ENCODE measurements at regions not wholly inside any gene's neighbourhood (a gene's known extent, or its start where the extent isn't known, plus 50 kb on each side); places are given as distances from the start of the nearest gene placed in this dataset.

DNA sequence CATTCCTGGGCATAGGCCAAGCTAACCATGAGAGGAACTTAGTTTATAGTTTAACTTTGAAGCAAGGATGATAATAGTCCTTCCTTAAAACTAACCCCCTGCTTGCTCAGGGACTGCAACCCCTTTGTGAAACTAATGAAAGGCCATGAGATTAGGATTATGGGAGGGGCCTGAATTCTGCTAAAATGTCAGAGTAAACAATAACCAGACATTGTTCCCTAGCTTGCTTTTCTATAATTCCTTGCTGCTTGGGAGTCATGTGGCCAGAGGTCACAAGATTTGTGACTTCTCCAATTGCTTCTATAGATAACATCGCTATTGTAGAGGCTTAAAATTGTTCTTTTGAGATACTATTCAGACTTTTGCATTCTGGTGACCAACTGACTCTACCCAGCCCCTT, 634.0 kb downstream of the TBC1D4 start:
- Histone ChIP-seq H3K9me3 (no peaks in the 10 kb centered on the region), H3K4me3 (no peak overlapping the region), H3K27me3 (no peaks in the 10 kb centered on the region), H3K36me3 (no peaks in the 10 kb centered on the region), H3K27ac (no peak overlapping the region), H3K4me1 (no peaks in the 10 kb centered on the region)
- DNase-seq, result no peak
- intact Hi-C loops (cut with DNase I; ENCODE audit: low total_unique reads) (no loop called here), in situ Hi-C loops (cut with MboI; ENCODE audit: low sequenced_read_pairs in 4 of 4) (no loop called here)
- ATAC-seq, result no peak
- no peak for TF ChIP-seq POLR2A (IDR thresholded peaks at IDR 0.05)
- TF ChIP-seq, protein P1, sequence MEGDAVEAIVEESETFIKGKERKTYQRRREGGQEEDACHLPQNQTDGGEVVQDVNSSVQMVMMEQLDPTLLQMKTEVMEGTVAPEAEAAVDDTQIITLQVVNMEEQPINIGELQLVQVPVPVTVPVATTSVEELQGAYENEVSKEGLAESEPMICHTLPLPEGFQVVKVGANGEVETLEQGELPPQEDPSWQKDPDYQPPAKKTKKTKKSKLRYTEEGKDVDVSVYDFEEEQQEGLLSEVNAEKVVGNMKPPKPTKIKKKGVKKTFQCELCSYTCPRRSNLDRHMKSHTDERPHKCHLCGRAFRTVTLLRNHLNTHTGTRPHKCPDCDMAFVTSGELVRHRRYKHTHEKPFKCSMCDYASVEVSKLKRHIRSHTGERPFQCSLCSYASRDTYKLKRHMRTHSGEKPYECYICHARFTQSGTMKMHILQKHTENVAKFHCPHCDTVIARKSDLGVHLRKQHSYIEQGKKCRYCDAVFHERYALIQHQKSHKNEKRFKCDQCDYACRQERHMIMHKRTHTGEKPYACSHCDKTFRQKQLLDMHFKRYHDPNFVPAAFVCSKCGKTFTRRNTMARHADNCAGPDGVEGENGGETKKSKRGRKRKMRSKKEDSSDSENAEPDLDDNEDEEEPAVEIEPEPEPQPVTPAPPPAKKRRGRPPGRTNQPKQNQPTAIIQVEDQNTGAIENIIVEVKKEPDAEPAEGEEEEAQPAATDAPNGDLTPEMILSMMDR (IDR thresholded peaks at IDR 0.05 in 4 of 5, conservative IDR thresholded peaks at IDR 0.05 in 1 of 5), result no peak

DNA sequence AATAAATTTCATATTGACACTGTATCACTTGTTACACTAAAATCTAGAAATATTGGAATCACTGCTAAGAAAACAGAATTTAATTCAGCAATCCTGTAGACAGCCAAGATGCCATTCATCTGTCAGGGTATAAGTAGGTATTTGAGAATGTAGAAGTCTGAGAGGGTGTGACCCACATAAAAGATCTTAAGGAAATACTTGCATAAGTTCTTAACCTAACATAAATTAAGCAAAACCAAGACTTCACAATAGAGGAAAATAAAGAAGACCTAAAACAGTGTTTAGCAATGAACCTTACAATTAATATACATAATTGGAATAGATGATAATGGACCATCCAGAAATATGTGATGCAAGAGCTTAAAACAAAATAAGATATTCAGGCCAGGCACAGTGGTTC, 636.2 kb downstream of the TBC1D4 start:
- no peak for DNase-seq
- TF ChIP-seq POLR2A (IDR thresholded peaks at IDR 0.05), result no peak
- TF ChIP-seq, protein P1 (IDR thresholded peaks at IDR 0.05 in 4 of 5, conservative IDR thresholded peaks at IDR 0.05 in 1 of 5), result no peak
- Histone ChIP-seq H3K27ac (no peak overlapping the region), H3K27me3 (no peaks in the 10 kb centered on the region), H3K36me3 (no peaks in the 10 kb centered on the region), H3K4me3 (no peak overlapping the region), H3K9me3 (no peaks in the 10 kb centered on the region), H3K4me1 (no peaks in the 10 kb centered on the region)
- no peak for ATAC-seq
- intact Hi-C loops (cut with DNase I; ENCODE audit: low total_unique reads), result no loop called here
- in situ Hi-C loops (cut with MboI; ENCODE audit: low sequenced_read_pairs in 4 of 4), result no loop called here

DNA sequence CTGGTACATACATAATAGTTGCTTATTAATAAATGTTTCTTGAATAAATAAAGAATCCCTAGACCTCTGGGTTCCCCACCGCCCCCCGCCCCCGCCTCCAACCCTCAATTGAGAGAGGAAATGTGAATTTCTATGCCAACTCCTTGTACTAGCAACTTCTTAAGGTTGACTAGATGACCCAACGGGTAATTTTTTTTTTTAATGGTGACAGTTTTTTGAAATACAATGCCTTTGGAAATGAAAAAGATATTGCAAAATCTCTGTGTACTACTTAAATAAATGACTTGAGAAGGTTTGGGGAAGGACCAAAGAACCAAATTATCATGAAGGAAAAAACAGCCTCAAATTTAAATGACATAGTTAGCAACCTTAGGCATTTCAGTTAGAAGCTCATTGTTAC, 640.3 kb downstream of the TBC1D4 start:
- ATAC-seq, result no peak
- in situ Hi-C loops (cut with MboI; ENCODE audit: low sequenced_read_pairs in 4 of 4), result no loop called here
- Histone ChIP-seq H3K9me3 (no peaks in the 10 kb centered on the region), H3K27me3 (no peaks in the 10 kb centered on the region), H3K4me1 (no peaks in the 10 kb centered on the region), H3K4me3 (no peak overlapping the region), H3K27ac (no peak overlapping the region), H3K36me3 (no peaks in the 10 kb centered on the region)
- TF ChIP-seq, protein P1 (IDR thresholded peaks at IDR 0.05 in 4 of 5, conservative IDR thresholded peaks at IDR 0.05 in 1 of 5), result no peak
- no peak for TF ChIP-seq POLR2A (IDR thresholded peaks at IDR 0.05)
- no peak for DNase-seq
- intact Hi-C loops (cut with DNase I; ENCODE audit: low total_unique reads), result no loop called here

DNA sequence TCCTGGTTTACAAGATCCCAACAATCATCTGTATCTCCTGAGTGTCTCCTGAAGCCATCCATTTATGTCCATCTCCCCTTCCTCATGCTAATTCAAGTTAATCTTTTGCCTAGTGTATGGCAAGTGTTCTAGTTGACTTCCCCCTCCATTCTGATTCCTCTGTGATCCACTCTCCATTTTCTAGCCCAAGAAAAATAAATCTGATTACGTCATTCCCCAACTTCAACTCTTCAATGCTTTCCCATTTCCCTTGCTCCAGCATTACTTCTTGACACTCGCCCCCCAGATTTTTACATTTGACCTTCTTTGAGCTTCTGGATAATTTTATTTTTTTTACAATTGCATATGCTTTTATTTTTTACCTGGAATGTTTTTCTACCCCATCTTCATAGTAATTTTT, 640.8 kb downstream of the TBC1D4 start:
- no peak overlapping the region for H3K27ac ChIP-seq
- H3K4me3 ChIP-seq, result no peak overlapping the region
- H3K4me1 ChIP-seq, result no peaks in the 10 kb centered on the region
- TF ChIP-seq, protein P1 (IDR thresholded peaks at IDR 0.05 in 4 of 5, conservative IDR thresholded peaks at IDR 0.05 in 1 of 5), result no peak
- no peak for TF ChIP-seq POLR2A (IDR thresholded peaks at IDR 0.05)
- DNase-seq (no peak), ATAC-seq (no peak)
- H3K9me3 ChIP-seq, result no peaks in the 10 kb centered on the region
- intact Hi-C loops (cut with DNase I; ENCODE audit: low total_unique reads) (no loop called here), in situ Hi-C loops (cut with MboI; ENCODE audit: low sequenced_read_pairs in 4 of 4) (no loop called here)
- no peaks in the 10 kb centered on the region for H3K27me3 ChIP-seq
- H3K36me3 ChIP-seq, result no peaks in the 10 kb centered on the region

DNA sequence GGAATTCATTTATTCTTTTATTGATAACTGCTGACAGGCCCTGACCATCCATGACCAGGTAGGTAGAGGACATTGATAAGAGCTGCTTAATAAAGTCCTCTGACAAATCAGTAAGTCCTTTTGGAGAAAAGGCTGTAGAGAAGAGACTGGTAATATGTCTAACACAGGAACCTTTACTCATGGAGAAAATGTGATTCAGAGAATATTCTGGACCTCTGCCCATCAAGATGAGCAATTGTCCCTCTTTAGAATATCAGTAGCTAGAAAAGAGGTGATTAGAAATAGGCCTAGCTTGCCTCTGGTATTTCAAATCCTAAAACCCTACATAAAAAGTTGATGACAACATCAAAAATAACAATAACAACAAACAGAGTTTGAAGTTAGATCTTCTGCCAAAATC, 642.3 kb downstream of the TBC1D4 start:
- Histone ChIP-seq H3K4me1 (no peaks in the 10 kb centered on the region), H3K9me3 (no peaks in the 10 kb centered on the region), H3K27me3 (no peaks in the 10 kb centered on the region), H3K4me3 (no peak overlapping the region), H3K36me3 (no peaks in the 10 kb centered on the region), H3K27ac (no peak overlapping the region)
- TF ChIP-seq, protein P1 (IDR thresholded peaks at IDR 0.05 in 4 of 5, conservative IDR thresholded peaks at IDR 0.05 in 1 of 5), result no peak
- TF ChIP-seq POLR2A (IDR thresholded peaks at IDR 0.05), result no peak
- in situ Hi-C loops (cut with MboI; ENCODE audit: low sequenced_read_pairs in 4 of 4) (no loop called here), intact Hi-C loops (cut with DNase I; ENCODE audit: low total_unique reads) (no loop called here)
- DNase-seq, result no peak
- ATAC-seq, result no peak

Measured in gastrocnemius medialis (tissue), 4 donors.